Hepatic stellate cell (primary cell): ENCODE measurements at regions not wholly inside any gene's neighbourhood (a gene's known extent, or its start where the extent isn't known, plus 50 kb on each side); places are given as distances from the start of the nearest gene placed in this dataset.

ENCODE experiments used
- DNase-seq: peaks from one replicate; pipeline ENCODE4 v3.0.0; 2011; ENCODE audit warnings: low spot score

GRCh38 chr3:168223085-168223484 is 127.4 kb upstream of the GOLIM4 start:
- no peak for DNase-seq

- no peak for DNase-seq
Observed at GRCh38 chr3:168220556-168220955, 124.8 kb upstream of the GOLIM4 start.

- no peak for DNase-seq
Observed at GRCh38 chr3:168219530-168219929, 123.8 kb upstream of the GOLIM4 start.

GRCh38 chr3:168218600-168218999 is 122.9 kb upstream of the GOLIM4 start:
- DNase-seq = no peak

GRCh38 chr3:168216851-168217250 is 121.1 kb upstream of the GOLIM4 start:
- no peak for DNase-seq

GRCh38 chr3:168213920-168214319 is 118.2 kb upstream of the GOLIM4 start:
- DNase-seq = peak; percentile 2

- no peak for DNase-seq
Observed at GRCh38 chr3:168212664-168213285, 117.1 kb upstream of the GOLIM4 start.

- no peak for DNase-seq
Observed at GRCh38 chr3:168205451-168205850, 109.7 kb upstream of the GOLIM4 start.

GRCh38 chr3:168197162-168197561 is 101.4 kb upstream of the GOLIM4 start:
- no peak for DNase-seq

GRCh38 chr3:168191856-168192255 is 96.1 kb upstream of the GOLIM4 start:
- DNase-seq = no peak

GRCh38 chr3:168187233-168187632 is 91.5 kb upstream of the GOLIM4 start:
- DNase-seq = no peak

GRCh38 chr3:168186293-168186983 is 90.7 kb upstream of the GOLIM4 start:
- DNase-seq = no peak

- DNase-seq = no peak
Observed at GRCh38 chr3:168183774-168184173, 88.0 kb upstream of the GOLIM4 start.

GRCh38 chr3:168168743-168169142 is 73.0 kb upstream of the GOLIM4 start:
- no peak for DNase-seq

GRCh38 chr3:168165390-168166269 is 69.9 kb upstream of the GOLIM4 start:
- DNase-seq = peak; percentile 35

- DNase-seq = no peak
Observed at GRCh38 chr3:168162172-168162571, 66.4 kb upstream of the GOLIM4 start.

GRCh38 chr3:168161696-168162095 is 66.0 kb upstream of the GOLIM4 start:
- no peak for DNase-seq

- no peak for DNase-seq
Observed at GRCh38 chr3:168157903-168158302, 62.2 kb upstream of the GOLIM4 start.

GRCh38 chr3:168157099-168157700 is 61.5 kb upstream of the GOLIM4 start:
- DNase-seq = no peak

GRCh38 chr3:168156479-168156878 is 60.8 kb upstream of the GOLIM4 start:
- no peak for DNase-seq

GRCh38 chr3:168155303-168155702 is 59.6 kb upstream of the GOLIM4 start:
- no peak for DNase-seq

GRCh38 chr3:168154089-168154488 is 58.4 kb upstream of the GOLIM4 start:
- no peak for DNase-seq

GRCh38 chr3:168152149-168152548 is 56.4 kb upstream of the GOLIM4 start:
- DNase-seq = no peak
